GM19438 (cell line): ENCODE measurements at regions not wholly inside any gene's neighbourhood (a gene's known extent, or its start where the extent isn't known, plus 50 kb on each side); places are given as distances from the start of the nearest gene placed in this dataset.
"Not testable (repeated sequence)": the region's sequence is repeated elsewhere in the genome, so short reads cannot be mapped to it uniquely, and the experiment has no call there.

ENCODE experiments used
- ATAC-seq: cut with Tn5 transposase; IDR thresholded peaks from one replicate; pipeline ENCODE4 v1.9.1; 2021; ENCODE audit warnings: low read depth; ENCODE audit not compliant: unreplicated experiment

DNA sequence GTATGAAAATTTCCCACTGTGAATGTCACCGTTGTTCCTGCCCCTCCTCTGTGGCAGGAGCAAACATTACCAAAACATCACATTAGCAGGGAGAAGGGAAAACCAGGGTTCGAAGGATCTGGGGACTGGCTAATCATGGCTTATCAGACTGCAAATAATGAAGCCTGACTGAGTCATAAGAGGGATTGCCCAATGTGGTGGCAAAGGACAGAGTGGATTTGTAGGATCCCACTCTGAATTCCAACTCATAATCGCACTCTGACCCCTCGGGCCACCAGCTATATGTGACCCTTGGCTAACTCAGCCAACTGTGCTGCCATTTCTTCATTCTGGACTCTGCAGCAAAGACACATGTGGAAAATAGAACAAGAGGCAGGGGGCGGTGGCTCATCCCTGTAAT is 347.3 kb upstream of the AUTS2 start:
- no peak for ATAC-seq

DNA sequence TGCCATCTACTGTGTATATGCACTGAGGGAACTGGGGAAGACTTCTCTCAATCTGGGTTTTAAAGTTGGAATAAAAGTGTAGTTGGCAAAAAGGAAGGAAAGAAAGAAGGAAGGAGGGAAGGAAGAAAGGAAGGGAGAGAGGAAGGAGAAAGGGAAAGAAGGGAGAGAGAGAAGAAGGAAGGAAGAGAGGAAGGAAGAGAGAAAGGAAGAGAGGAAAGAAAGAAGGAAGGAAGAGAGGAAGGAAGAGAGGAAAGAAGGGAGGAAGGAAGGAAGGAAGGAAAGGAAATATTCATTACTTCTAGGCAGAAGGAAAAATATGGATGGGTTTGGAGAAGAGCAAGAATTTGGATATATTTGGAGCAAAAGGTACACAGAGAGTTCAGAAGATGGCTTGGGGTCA is 343.6 kb upstream of the AUTS2 start:
- ATAC-seq, result no peak

DNA sequence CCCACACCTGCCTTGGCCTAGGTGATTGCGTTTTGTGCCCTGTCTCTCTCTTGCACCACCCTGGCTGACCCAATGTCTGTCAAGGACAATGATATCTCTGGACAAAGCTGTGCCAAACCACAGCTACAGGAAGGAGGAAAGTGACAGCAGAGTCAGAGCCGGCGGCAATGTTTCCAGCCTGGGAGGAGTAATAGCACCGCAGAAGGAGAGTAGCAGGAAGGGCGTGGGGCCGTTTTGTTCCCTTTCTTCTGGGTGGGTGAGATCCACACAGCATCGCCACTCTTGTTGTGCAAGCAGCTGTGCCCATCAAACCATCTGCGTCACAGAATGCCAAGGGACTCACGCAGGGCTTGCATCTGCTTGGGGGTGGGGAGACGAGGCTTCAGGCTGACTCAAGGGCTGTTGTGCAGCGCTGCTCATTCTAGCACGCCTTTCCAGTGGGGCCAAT is 341.6 kb upstream of the AUTS2 start:
- ATAC-seq, result no peak

DNA sequence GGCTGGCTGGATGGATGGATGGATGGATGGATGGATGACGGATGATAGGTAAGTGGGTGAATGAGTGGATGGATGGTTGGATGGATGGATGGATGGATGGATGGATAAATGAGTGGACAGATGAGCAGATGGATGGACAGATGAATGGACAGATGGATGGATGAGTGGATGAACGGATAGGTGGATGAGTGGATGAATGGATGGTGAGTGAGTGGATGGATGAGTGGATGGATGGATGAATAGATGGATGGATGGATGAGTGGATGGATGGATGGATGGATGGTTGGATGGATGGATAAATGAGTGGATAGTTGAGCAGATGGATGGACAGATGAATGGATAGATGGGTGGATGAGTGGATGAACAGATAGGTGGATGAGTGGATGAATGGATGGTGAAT is 340.7 kb upstream of the AUTS2 start:
- no peak for ATAC-seq

DNA sequence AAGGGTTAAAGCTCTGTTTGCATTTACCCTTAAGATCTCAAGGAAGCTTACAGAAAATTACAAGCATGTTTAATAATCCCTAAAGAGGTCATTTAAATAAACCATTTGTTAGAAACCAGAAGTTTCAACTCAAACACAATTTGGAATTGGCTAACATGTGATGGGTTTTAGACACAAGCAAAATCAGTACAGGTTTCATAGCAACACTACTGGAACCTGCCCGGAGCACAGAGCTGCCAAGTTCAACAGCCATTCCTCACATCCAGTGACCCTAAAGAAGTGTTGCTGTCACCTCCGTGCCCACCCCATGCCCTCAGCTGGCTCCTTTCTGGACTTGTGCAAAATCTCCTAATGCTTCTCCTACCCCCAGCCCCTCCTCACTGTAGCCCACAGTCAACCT is 338.8 kb upstream of the AUTS2 start:
- ATAC-seq, result no peak

DNA sequence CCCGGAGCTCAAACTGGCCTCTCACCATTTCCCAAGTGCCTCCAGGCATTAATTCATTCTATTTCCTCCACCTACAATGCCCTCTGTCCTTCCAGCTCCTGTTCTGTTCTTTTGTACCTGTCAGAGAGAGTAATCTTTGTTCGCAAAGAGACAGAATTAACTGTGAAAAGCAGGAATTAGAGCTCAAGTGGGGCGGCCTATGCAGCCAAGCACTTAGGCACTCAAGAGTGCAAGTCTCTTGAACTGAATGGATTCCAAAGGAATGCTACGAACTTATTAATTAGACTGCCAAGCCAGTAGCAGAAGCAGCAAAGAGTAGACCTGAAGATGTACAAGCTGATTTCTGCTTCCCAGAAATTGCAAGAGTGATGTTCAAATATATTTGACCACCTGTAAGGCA is 338.3 kb upstream of the AUTS2 start:
- no peak for ATAC-seq

DNA sequence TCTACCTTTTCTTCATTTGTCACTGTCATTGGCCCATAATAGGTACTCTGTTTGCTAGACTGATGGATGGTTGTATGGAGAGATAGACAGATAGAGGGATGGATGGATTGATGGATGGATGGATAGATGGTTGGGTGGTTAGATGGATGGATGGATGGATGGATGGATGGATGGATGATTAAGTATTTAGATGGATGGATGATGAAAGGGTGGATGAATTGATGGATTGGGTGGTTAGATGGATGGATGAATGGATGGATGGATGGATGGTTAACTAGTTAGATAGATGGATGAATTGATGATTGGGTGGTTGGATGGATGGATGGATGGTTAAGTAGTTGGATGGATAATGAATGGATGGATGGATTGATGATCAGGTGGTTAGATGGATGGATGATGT is 334.7 kb upstream of the AUTS2 start:
- ATAC-seq, result no peak

DNA sequence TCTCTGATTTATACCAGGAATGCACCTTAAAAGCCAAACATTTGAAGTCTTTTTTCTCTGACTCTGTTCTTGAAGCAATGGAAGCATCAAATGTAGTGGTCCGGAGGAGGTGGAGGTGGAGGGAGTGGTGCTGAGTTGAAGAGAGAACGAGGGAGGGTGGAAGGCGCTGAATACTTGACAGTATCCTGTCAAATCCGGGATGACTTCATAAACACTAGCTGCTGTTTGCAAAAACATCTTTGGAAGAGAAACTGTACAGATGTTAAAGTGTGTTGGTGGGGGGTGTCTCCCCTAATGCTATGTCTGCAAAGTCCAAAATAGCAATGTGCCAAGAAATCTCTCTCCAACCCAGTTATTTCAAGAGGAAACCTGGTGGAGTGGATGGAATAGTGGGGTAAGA is 328.5 kb upstream of the AUTS2 start:
- no peak for ATAC-seq

DNA sequence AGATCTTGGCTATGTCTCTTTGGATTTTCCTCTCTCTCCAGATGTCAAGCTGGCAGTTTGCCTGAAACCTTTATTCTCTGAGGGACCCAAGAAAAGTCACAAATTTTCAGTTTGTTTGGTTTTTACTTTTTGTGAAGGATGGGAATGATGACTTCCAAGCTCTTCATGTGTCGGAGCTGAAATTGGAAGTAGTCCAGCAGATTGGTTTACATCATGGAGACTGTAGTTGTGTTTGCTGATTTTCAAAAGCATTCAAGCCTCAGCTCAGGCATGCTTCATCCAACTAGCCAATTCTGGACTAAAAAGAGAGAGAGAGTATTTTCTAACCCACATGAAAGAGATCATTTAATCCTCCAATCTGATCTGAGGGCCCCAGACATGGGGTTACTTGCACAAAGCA is 326.2 kb upstream of the AUTS2 start:
- no peak for ATAC-seq

DNA sequence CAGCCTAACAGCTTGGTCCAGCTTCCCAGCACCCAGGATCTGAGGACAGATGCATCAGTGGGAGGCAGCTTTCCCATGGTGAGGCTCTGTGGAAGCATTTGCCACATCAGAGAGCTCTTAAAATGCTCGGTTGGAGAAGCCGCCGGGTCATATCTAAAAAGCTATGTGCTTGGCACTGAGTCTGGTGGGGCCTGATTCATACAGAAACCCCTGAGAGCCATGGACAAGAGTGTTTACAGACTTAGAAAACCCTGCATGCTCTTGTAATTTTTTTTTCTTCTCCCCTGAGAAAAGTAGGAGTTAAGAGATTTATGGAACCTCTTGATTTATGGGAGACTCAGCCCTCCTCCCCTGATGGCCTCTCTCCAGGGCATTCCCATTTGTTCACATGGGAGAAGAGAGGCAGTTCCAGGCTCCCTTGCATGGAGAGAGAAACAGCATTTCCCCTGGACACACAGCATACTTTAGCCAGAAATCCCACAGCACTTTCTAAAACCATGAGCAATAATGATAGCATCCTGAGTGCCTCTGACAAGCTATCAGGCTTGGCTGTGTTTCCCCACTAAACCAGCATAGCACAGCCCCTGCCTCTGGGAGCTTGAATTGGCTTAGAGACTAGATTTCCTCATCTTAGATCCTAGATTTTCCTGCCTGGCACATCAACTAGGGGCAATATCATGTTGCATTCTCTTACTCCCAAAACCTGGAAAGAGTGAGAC is 322.1 kb upstream of the AUTS2 start:
- ATAC-seq, result no peak

DNA sequence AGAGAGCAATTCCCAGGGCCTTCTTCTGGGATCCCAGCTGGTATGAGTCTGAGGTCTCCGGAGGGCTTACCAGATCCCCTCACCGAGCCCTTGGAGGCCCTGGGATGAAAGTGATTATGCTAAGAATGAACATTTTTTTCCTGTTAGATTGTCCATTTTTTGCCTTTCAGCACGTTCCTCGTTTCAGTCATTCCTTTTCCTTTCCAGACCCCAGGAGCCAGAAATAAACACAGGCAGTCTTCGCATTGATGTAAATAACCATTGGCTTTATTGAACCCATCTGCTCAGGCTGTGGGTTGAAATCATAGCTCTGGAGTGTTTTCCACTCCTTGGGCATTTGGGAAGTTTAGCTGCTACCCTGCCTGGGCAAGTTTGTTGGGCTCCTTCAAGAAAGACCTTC is 320.9 kb upstream of the AUTS2 start:
- ATAC-seq, result no peak

DNA sequence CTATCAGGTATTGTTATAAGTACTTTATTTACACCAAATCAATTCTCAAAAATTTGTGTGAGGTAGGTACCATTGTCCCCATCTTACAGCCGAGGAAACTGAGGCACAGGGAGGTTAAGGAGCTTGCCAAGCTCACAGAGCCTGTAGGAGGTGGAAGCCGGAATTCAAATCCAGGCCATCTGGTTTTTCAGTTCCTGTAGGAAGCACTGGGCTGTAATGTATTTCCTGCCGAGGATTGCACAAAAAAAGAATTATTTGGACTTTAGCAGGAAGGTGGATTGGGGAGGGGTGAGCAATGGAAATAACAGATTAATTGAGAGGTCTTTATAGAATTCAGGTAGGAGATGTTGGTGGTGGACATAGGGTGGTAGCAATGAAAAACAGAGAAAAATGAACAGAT is 315.3 kb upstream of the AUTS2 start:
- ATAC-seq, result no peak

DNA sequence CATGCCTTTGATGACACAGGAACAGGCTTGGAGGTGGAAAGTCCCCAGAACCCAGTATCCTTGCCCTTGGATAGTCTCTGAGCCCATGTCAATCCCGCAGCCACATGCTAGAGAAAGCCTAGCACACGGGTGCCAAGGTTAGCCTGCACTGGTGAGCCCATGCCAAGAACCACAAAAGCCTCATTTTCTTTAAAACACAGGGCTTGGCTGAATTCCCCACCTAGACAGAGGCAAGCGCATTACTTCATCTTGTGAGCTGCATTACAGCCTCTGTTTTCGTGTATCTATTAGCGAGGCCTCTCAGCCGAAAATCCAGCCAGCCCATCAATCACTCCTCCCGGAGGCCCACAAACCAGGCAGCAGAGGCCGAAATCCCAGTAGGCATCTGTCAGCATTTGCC is 314.9 kb upstream of the AUTS2 start:
- ATAC-seq, result no peak

DNA sequence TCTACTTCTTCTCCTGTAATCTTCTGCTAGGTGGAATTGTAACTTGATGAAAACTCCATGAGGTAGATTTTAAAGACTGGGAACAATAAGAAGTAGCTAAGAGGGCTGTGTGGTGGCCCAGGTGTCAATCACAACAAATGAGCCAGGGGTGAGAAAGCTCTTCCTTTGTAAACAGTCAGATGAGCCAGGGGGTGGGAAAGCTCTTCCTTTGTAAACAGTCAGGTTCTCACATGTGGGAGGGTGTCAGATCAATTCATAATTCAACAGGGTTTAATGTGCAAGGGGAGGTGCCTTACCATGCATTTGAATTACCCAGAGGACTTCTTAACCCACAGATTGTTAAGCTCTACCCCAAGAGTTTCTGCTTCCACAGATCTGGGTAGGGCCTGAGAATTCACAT is 312.4 kb upstream of the AUTS2 start:
- ATAC-seq, result no peak

DNA sequence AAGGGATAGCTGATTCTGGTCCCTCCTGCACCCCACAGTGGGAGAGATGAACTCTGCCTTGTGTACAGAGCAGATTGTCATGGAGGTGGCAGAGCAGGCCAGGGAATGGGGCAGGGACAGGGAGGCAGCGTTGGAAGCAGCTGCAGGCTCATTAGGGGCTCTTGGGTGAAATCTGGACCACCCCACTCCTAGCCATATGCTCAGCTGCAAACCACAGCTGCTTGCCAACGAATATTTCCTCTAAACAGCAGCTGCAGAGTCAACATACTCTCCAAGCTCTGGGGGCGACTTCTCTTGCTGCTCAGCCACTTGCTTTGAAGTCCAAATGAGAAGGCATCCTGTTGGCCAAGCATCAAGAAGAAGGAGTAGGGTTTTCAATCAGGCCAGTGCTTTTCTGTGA is 302.3 kb upstream of the AUTS2 start:
- ATAC-seq, result no peak

DNA sequence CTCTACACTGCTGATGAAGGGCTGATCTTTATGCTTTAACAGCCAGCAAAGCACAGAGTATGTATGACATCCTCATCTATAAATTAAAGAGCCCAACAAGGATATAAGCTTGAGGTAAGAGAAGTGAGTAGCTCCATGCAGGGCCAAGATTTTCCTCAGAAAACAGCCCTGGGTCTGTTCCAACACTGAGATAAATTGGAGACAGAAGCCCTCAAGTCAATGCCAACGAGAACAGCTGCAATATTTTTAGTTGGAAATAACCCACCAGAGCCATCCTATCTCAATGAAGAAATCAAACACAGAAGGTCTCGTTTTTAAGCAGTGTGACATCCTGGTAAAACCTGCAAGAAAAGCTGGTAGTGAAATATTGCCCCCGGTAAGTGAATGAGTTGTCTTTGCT is 297.0 kb upstream of the AUTS2 start:
- no peak for ATAC-seq

DNA sequence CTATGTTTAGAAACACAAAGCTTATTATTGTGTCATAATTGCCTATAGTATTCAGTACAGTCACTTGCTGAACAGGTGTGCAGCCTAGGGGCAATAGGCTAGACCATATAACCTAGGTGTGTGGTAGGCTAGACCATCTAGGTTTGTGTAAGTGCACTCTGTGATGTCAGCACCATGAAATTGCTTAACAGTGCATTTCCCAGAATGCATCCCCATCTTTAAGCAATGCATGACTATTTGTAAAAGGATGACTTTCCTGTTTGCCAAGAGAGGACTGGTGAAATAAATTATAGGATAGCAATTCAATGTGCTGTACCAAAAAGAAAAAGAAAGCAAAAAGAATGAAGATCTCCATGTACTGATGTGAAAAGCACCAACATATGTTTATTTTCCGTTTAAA is 288.7 kb upstream of the AUTS2 start:
- ATAC-seq, result no peak

DNA sequence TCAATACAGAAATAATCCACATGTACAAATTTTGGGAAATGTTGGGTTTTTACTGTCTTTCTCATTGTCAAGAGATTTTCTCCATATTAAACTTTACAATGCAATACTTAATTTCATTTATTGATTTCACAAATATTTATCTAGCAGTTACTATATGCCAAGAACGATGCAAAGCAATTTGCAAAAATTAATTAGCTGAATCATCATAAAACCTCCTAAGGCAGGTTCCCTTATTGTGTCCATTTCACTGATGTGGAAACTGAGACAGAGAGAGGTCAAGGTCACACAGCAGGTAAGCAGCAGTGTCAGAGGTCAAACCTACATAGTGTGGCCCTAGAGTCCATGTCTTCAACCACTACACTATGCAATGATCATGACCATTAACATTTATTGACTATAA is 286.8 kb upstream of the AUTS2 start:
- ATAC-seq, result no peak

DNA sequence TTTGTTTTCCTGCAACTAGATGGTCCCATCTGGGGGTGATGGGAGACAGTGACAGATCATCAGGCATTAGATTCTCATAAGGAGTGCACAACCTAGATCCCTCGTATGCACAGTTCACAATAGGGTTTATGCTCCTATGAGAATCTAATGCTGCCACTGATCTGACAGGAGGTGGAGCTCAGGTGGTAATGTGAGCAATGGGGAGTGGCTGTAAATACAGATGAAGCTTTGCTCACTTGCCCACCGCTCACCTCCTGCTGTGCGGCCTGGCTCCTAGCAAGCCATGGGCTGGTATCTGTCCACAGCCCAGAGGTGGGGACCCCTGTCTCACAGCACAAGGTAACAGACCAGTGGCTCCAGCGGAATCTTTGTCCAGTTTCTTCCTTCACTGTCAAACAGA is 284.4 kb upstream of the AUTS2 start:
- ATAC-seq, result not testable (repeated sequence)

DNA sequence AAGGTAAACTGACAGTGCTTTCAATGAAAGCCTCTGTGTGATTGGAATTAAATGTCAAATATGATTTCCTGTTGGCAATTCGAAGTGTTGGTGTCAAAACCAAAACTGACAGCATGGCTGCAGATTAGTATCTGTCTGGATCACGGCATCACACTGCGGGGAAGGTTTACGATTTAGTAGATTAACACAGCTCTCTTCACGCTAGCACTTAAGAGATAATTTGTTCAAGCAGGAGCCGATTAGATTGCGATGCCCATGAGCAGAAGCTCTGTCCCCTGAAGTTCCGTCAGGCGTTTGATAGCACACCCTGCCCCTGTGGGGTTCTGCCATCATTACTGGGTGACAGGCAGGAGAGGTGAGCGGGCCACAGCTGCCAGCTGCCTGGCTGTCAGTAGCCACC is 279.5 kb upstream of the AUTS2 start:
- no peak for ATAC-seq

DNA sequence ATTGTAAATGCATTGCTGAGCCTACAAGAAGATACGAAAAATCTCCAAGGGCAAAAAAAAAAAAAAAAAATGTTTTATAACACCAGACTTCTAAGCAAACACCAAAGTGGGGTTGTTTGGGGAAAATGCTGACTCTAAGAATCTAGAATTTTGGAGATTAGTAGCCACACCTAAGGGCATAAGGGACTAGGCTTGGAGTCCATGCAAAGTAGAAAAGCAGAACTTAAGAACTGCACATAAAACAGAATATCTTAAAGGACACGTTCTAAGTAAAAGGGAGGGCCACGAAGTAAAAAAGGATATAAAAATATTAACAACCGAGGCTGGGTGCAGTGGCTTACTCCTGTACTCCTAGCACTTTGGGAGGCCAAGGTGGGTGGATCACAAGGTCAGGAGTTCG is 269.8 kb upstream of the AUTS2 start:
- no peak for ATAC-seq

DNA sequence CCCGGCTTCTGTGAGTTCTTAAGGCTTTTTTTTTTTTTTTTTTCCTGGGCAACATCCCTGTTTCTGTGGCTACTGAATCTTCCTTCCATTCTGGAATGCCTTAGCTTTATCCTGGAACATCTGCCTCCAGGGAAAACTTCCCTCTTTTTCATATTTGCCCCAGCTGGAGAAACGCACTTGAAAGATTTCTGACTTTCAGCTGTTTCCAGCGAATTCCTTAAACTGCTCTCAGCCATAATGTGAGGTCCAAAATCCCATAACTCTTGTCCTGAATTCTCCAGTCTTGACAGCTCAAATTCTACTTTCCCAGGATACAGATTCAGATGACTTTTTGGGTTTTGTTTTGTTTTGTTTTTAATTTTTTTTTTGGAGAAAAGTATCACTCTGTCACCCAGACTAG is 263.6 kb upstream of the AUTS2 start:
- no peak for ATAC-seq

DNA sequence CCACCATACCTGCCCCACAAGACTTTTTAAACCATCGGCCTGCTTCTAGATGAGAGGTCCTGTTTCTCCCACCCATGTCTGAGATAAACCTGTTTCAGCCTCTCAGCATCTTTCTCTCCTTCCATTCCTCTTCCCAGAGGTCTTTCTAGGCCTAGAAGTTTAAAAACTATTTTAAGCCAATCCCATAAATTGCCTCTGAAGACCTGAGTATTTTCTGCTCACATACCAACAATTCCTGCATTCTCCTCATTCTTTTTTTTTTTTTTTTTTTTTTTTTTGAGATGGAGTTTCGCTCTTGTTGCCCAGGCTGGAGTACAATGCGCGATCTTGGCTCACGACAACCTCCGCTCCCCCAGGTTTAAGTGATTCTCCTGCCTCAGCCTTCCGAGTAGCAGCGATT is 262.9 kb upstream of the AUTS2 start:
- no peak for ATAC-seq
